ENCODE measurements at regions not wholly inside any gene's neighbourhood (a gene's known extent, or its start where the extent isn't known, plus 50 kb on each side); places are given as distances from the start of the nearest gene placed in this dataset.

GRCh38 chr2:21260311-21260710 lies 136.5 kb downstream of the TDRD15 start:
- TF ChIP-seq POLR2AphosphoS5 (IDR thresholded peaks at IDR 0.05; ENCODE audit: low read depth, low read length) (no peak), TAF1 (IDR thresholded peaks at IDR 0.05; ENCODE audit: low read depth, low read length) (no peak), POLR2A (IDR thresholded peaks at IDR 0.05; ENCODE audit: low read depth, low read length) (no peak)
